Cerebellar cortex (tissue), 1 donor: ENCODE measurements at regions not wholly inside any gene's neighbourhood (a gene's known extent, or its start where the extent isn't known, plus 50 kb on each side); places are given as distances from the start of the nearest gene placed in this dataset.
A peak's percentile ranks its signal among the peaks of the same experiment; 100 is the strongest.

Experiments
- DNase-seq: peaks from one replicate; pipeline ENCODE4 v3.0.0-alpha.2; 2015; ENCODE audit warnings: low spot score

DNA sequence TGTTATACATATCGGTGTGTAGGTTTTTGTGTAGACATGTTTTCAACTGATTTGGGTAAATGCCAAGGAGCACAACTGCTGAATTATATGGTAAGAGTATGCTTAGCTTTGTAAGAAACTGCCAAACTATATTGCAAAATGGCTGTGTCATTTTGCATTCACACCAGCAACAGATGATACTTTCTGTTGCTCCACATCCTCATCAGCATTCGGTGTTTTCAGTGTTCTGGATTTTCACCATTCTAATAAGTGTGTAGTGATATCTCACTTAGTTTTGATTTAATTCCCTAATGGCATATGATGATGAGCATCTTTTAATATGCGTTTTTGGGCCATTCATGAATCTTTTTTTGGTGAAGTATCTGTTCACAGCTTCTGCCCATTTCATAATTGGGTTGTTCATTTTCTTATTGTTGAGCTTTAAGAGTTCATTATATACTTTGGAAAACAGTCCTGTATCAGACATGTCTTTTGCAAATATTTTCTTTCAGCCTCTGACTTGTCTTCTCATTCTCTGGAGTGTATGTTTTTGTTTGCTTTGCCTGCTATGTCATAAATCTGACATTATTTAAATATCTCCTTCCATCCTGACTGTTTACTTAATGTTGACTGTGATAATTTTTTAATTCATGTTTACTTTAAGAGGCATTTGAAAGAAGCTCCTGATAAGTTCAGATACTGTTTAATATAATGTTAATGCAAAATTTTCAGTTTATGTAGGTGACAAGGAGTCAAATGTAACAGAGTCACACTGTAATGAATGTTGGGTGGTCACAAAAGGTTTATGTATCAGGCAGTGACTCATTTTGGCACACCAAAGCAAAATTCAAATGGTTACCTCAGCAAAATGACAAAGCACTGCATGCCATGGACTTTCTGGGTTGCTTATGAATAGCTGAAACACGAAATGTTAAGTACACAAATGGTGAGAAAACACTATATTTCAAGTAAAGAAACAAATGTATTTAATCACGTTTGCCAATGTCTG lies 181.1 kb upstream of the DAB2 start:
- DNase-seq, result no peak

DNA sequence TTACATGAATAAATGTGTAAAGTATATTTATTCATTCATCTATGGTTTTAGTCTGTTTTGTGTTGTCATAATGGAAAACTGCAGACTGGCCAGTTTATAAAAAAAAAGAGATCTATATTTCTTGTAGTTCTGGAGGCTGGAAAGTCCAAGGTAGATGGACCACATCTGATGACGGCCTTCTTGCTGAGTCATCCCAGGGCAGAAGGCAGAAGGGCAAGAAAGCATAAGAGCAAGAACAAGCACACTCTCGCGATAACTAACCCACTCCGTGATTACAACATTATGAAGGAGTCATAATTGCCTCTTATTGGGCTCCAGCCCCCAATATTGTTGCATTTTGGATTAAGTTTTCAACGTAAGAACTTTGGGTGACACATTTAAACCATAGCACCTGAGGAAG lies 180.4 kb upstream of the DAB2 start:
- no peak for DNase-seq

DNA sequence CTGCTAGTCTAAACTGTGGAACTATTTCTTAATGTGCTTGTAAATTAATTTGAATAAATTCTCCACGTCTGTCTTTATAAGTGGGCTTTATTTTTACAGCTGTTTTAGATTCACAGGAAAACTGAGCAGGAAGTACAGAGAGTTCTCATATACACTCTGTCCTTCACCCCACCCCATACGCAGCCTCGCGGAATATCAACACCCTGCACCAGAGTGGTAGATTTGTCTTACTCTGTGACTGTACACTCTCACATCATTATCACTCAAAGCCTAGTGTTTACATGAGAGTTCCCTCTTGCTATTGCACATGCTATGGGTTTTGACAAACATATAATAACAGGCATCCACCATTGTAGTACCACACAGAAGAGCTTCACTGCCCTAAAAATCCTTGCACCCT lies 179.7 kb upstream of the DAB2 start:
- DNase-seq, result no peak

DNA sequence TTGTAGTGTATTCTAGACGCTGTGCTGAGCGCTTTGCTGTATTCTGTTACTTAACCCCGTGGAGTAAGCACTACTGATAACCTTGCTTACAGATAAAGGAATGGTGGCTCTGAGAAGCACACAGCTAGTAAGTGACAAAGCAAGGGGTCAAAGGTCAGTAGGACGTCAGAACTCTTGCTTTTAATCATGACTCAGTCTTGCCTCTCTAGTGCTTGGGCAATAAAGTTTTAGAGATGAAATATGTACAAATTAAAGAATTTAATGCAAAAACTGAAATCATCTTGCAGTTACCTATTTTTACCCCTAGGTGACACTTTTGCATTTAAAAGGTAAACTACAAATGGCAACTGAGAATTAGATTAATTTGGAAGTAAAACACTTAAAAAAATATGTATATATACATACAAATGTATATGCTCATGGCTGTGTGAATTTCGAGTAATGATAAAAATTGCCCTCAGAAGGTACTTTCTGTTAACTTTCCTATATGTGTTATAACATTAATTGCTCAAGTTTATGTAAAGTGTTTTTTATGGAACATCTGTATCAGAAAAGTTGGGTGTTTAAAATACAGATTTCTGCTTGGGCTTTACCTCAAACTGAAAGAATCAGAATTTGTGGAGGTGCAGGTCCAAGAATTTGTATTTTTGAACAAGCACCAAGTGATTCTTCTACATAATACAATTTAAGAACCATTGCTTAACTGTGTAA lies 175.1 kb upstream of the DAB2 start:
- no peak for DNase-seq

DNA sequence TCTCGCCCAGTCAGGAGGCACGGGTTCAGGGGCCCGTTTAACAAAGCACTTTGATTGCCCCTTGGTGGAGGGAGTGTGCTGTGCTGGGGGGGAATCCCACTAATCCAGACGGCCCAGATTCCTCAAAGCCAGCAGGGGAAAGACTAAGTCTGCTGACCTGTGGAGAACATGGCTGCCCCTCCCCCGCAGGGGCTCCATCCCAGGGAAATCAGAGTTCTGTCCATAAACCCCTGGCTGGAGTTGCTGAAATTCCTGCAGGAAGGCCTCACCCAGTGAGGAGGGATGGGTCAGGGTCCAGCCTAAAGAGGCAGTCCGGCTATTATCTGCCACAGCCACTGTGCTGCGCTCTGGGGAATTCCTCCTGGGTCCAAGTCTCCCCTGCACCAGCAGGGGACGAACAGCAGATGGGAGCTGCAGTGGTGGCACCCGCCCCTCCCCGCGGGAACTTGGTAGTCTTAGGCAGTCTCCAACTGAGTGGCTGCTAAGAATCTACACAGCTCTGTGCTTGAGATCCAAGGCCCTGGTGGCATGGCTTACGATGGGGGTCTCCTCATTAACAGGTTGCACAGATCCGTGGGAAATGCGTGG lies 174.0 kb upstream of the DAB2 start:
- no peak for DNase-seq

DNA sequence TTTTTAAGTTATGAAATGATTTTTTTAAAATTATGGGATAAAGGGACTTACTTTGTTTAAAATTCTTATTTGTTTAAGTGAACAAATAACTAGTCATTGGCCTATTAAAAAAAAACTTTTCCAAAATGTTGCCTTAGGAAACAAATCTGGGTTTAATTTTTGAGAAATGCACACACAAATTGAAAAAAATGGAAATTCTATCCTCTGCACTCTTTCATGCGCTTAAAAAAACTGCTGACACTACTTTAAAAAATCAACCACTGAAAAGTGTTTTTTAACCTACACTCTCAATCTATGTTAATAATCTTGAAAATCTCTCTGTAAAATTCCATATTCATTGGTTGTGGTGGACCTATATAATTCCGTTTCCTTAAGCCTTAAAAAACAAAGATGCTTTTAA lies 163.4 kb upstream of the DAB2 start:
- DNase-seq, result no peak

DNA sequence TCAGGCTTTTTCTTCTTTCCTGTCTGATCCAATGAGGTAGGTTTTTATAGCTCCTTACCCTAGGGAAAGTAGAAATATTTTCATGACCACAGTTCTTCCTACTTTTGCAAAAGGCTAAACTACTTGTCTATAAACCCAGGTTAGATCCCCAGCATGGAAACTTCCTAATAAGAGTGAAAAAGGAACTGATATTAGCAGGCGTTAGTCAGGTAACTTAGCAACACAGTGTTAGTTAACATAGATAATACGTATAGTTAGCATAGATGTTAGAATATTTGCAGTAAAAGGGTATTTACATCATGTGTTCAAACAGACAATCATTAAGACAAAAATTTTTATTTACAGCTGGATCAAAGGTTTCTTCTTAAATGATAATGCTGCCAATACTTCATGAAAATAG lies 162.9 kb upstream of the DAB2 start:
- no peak for DNase-seq

DNA sequence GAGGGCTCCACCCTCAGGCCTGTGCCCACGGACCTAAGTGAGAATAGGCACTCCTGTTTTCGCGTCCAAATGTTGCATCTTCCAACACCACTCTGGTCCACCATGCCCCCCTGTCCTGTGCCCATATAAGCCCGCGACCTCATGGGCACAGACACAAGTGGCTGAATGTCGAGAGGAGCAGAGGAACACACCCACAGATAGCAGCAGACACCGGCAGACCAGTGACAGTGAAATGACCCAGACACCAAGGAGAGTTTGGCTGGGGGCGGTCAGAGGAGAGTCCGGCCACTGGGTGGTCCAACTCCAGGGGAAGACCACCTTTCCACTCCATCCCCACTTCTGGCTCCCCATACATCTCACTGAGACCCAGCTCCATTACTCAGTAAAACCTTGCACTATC lies 161.4 kb upstream of the DAB2 start:
- no peak for DNase-seq

DNA sequence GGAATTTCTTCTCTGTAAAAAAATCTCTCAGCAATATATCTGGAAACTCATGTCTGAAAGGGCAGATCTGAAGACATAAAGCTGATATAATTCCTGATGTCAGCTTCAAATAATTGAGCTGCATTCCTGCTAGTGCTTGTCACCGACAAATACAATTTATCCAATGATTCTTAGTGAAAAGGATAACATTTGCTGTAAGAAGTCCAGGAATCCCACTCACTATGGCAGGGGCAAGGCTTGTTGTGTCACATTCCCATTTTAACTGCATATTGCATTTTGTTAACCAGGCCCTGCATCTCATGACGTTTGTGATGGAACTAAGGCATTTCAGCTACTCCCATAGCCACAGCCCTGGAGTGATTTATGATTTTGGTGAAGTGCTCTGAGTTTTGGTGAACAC lies 160.1 kb upstream of the DAB2 start:
- no peak for DNase-seq

DNA sequence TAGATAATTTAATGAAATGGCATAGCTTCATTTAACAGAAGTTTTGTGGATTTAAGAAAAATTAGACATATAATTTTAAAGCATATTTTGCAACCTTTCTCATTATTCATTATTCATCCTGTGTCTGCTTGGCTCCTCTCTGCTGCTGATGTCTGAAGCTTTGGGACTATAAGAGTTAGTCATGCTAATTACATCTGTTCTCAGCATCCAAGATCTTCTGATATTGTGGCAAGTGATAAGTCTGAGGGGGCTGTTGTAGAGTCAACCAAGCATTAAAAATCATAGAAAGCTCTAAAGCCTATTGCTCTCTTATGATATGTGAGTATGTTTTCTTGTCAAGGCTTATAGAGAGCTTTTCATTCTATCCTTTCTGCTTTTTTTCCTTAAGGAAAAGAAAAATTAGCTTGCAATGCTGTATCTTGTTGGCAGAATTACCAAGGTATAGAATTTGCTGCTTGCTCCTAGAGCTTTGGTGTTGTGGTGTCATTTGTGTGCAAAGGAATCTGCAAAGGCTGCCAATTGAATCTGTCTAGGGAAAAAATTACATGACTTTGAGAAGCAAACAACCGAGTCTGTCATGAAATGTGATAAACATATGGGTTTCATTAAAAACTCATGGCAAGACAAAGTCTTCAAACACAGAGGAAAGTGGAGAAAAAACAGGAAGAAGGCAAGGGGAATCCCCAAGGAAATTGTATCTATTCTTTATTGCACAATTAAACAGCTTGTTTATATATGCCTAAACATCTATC lies 156.1 kb upstream of the DAB2 start:
- no peak for DNase-seq

DNA sequence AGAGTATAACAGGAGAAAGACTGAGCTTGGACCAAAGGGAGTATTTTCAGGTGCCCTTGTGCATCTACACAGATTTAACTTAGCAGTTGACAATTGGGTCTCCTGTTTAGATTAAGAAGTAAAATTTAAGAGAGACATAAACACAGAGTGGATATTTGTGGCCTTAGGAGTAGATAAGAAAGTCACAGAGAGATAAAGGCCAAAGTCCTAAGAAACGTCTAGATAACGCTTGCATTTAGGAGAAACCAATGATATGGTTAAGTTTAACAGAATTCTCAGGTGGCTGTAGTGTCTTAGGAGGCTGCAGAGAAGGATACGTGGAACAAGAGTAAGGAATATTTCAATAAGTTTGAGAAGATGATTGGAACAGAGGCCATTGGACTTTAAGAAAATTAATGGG lies 155.0 kb upstream of the DAB2 start:
- no peak for DNase-seq

DNA sequence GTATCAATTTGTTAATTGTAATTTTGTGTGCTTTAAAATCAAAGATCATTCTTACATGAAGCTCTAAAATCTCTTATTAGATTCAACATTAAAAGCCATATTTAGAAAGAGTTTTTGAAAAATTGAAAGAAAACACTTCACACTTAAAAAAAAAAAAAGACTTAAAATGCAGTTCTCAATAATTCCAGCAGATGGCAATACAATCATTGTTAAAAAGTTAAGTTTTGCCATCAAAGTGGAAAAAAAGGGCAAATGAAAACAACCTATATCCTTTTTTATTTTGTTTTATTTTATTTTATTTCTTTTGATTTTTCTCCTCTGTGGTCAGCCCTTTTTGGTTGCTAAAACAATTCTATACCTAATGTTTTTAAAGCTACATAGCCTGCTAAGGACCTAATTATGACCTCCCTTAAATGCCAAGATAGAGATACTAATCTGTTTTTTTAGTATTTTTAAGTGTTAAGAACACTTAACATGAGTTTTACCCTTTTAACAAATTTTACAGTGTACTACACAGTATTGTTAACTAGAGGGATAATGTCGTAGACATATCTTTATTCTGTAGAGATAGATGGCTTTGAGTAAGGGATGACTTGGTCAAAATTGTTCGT lies 154.2 kb upstream of the DAB2 start:
- DNase-seq, result peak; percentile 8

DNA sequence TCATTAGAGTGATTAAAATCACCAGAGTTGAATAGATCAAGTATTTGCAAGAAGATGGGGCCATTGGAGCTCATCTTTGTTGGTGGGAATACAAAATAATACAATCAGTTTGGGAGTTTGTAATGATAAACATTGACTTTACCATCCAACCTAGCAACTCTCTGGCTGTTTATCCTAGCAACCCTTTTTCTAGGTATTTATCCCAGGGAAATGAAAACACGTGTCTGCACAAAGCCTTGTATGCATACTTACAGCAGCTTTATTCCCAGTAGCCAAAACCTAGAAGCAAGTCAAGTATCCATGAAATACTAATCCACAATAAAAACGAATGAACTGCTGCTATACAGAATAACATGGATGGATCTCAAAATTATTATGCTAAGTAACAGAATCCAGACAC lies 152.7 kb upstream of the DAB2 start:
- no peak for DNase-seq

DNA sequence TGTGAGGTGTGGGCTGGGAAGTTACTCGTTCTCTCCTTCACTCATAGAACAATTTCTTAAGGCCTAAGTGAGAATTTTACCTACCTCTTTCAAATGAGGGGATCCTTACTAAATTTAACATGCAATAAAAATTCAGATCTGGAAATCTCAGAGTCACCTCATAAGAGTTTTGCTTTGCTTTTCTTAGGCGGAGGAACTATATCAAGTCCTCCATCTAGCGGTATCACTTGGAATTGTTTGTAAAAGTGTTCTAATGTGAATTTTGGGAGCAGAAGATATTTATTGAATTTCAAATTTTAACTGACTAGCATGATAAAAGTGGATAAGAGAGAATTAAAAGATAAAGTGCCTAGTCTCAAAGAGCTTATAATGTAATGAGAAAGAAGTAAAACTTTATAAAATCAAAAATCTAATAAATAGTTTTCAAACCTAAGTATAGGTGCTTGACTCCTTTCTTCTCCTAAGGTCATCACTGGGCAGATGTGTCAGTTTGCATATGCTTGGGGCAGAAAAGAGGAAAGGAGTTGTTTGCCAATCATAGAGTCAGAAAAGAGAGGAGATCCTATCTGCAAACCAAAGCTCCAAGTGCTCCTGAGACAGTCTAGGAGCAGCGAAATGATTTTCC lies 145.7 kb upstream of the DAB2 start:
- DNase-seq, result peak; percentile 36

DNA sequence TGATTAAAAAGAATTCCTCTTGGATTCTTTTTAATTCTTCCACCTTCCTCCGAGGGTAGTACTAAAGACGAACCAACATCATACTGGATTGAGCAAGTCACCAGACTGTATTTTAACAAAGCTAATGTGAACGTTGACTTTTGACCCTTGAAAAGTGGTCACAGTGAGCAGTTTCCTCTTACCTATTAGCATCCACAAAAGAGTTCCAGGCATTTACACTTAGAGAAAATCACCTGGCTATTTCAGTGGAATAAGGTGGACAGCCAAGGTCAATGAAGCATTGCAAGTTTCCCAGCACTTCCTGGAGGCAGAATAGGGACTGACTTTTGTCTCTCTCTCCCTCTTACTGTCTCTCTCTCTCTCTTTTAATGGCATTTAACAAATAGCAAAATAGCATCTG lies 145.1 kb upstream of the DAB2 start:
- DNase-seq, result no peak

DNA sequence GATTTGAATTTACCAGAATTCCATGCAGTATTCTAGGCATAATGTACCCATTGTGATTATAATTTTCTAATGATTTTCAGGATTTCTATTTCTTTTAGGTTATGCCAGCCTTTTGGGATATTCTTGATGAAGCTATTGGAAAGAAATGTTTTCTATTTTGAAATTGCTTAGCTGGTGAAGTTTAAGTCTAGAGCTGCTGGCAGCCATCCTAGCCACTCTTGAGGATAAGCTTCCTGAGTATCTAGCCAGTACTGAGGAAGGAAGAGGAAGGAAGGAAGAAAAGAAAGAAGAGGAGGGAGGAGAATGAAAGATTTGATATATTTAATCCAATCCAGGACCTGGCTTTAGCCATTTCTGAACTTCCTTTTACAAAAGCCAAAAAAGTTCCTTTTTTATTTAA lies 142.1 kb upstream of the DAB2 start:
- no peak for DNase-seq

DNA sequence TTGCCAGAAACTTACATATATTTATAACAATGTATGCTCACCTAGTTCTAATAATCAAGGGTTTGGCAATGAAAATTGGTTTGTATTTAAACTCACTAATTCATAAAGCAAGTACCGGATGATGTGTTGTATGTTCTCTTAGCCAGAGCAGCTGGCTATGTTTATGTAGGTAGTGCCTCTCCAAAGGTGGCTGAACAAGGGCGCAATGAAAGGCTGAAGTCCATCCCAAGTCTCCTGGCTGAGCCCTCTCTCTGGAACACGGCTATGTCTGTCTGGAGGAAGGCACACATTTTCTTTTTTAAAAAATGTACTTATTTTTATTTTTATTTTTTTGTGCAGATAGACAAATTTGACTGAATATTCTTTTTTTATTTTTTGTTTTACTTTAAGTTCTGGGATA lies 141.2 kb upstream of the DAB2 start:
- DNase-seq, result no peak

DNA sequence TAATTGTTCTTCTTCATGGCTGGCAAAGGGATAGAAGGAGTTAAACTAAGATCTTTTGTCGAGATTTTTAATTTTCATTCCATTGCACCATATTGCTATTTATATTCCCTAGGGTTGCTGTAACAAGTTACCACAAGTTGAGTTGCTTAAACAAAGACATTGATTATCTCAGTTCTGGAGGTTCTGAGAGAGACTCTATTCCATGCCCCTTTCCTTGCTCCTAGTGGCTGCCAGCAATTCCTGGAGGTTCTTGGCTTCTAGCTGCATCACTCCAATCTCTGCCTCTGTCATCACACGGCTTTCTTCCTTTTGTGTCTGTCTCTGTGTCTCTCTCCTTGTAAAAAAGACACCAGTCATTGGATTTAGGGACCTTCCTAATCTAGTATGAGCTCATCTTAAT lies 136.6 kb upstream of the DAB2 start:
- DNase-seq, result no peak

DNA sequence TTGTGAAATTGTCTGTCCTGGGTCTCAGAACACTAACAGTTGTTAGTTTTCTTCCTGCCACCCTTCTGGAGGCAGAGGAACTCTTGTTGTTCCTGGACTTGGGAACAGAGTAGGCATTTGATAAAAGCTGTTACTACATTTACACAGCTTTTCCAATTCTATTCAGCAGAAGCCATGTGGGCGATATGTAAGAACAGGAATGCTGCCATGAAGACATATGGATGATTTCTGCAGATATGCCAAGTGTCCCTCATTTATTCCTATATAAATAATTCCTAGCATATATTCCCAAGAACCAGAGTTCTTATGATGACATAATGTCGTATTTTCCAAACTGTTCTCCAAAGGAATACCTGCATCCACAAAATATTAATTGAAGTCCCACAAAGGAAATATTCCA lies 135.9 kb upstream of the DAB2 start:
- DNase-seq, result no peak

DNA sequence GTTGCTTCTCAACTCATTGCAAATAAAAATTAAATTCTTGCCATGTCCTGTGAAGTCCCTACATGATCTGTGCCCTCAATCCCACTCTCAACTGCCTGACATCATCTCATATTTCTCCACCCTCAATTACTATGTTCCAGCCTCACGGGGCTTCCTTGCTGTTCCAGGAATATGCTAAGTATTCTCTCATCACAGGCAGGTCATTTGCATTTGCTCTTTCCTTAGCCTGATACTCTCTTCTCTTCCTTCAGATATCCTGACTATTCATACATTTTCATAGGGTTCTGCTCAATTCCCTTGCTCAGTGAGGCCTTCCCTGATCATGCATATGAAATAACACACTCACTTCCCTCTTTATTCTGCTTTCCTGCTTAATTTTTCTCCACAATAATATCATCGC lies 135.1 kb upstream of the DAB2 start:
- DNase-seq, result no peak

DNA sequence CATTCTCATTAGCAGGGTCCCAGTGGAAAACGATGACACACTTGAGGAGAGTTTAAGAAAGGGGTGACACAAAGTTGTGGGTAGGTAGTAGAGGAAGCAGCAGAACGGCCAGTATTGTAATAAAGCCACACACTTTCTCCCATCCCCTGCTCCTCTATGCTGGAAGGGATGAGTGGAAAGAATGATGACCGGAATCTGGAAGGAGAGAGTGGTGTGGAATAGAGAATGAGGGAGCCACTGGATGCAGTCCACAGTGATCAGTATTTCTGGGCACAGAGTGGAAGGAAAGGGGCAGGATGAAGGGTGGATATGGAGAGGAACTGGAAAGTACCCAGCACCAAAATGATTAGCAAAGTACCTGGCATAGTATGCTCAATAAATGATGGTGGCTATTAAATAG lies 133.8 kb upstream of the DAB2 start:
- no peak for DNase-seq
